HepG2 (cell line): ENCODE measurements at regions not wholly inside any gene's neighbourhood (a gene's known extent, or its start where the extent isn't known, plus 50 kb on each side); places are given as distances from the start of the nearest gene placed in this dataset.

Experiments used
- ARID2 ChIP-seq: sonication (generic); formaldehyde crosslinking; IDR thresholded peaks from 2 replicates; pipeline ENCODE4 v1.8.1; 2022; ENCODE audit warnings: mild to moderate bottlenecking, missing genetic modification reagents, borderline replicate concordance
- HNF1B ChIP-seq: sonication (generic); formaldehyde crosslinking; IDR thresholded peaks from 2 replicates; pipeline ENCODE4 v1.5.1; 2020; ENCODE audit warnings: mild to moderate bottlenecking, moderate library complexity, missing genetic modification reagents
- HOXA9 ChIP-seq: sonication (generic); formaldehyde crosslinking; IDR thresholded peaks from 2 replicates; pipeline ENCODE4 v1.8.1; 2022; ENCODE audit warnings: missing genetic modification reagents, mild to moderate bottlenecking, moderate library complexity, borderline replicate concordance
- MIER3 ChIP-seq: IDR thresholded peaks from 2 replicates; pipeline ENCODE4 v1.6.1; 2016; ENCODE audit warnings: missing compliant biosample characterization, borderline replicate concordance
- MXD3 ChIP-seq: IDR thresholded peaks from 2 replicates; pipeline ENCODE4 v1.6.1; 2016; ENCODE audit warnings: mild to moderate bottlenecking, missing biosample characterization, missing genetic modification reagents
- MYNN ChIP-seq: sonication (generic); formaldehyde crosslinking; IDR thresholded peaks from 2 replicates; pipeline ENCODE4 v1.4.0; 2020; ENCODE audit warnings: mild to moderate bottlenecking, low read depth, missing genetic modification reagents
- PRMT3 ChIP-seq: sonication (generic); formaldehyde crosslinking; IDR thresholded peaks from 2 replicates; pipeline ENCODE4 v1.8.1; 2022; ENCODE audit warnings: low read depth, mild to moderate bottlenecking, moderate library complexity, missing genetic modification reagents, borderline replicate concordance
- RBM22 ChIP-seq: fragments of 200-400 bp; formaldehyde crosslinking; optimal IDR thresholded peaks from 2 replicates; pipeline ENCODE3; 2017; ENCODE audit warnings: mild to moderate bottlenecking, low read length, moderate library complexity
- SALL1 ChIP-seq: sonication (generic); formaldehyde crosslinking; IDR thresholded peaks from 2 replicates; pipeline ENCODE4 v1.8.0; 2022; ENCODE audit warnings: mild to moderate bottlenecking, missing genetic modification reagents
- SNAI1 ChIP-seq: sonication (generic); formaldehyde crosslinking; IDR thresholded peaks from 2 replicates; pipeline ENCODE4 v1.5.0; 2020; ENCODE audit warnings: mild to moderate bottlenecking, missing genetic modification reagents, borderline replicate concordance
- ZFP91 ChIP-seq: sonication (generic); formaldehyde crosslinking; IDR thresholded peaks from 2 replicates; pipeline ENCODE4 v1.9.0; 2022; ENCODE audit warnings: missing genetic modification reagents, mild to moderate bottlenecking, borderline replicate concordance
- ZMYM4 ChIP-seq: sonication (generic); formaldehyde crosslinking; IDR thresholded peaks from 2 replicates; pipeline ENCODE4 v1.8.1; 2023; ENCODE audit warnings: mild to moderate bottlenecking, missing genetic modification reagents
- ZNF18 ChIP-seq: sonication (generic); formaldehyde crosslinking; IDR thresholded peaks from 2 replicates; pipeline ENCODE4 v1.8.0; 2022; ENCODE audit warnings: mild to moderate bottlenecking, missing genetic modification reagents; ENCODE audit not compliant: insufficient replicate concordance
- ZNF224 ChIP-seq: sonication (generic); formaldehyde crosslinking; IDR thresholded peaks from 2 replicates; pipeline ENCODE4 v1.5.0; 2020; ENCODE audit warnings: mild to moderate bottlenecking, missing genetic modification reagents
- ZNF460 ChIP-seq: sonication (generic); formaldehyde crosslinking; IDR thresholded peaks from 2 replicates; pipeline ENCODE4 v1.5.1; 2020; ENCODE audit warnings: missing genetic modification reagents, mild to moderate bottlenecking, borderline replicate concordance
- ZNF543 ChIP-seq: sonication (generic); formaldehyde crosslinking; IDR thresholded peaks from 2 replicates; pipeline ENCODE4 v1.4.0; 2020; ENCODE audit warnings: mild to moderate bottlenecking, missing genetic modification reagents
- ZNF609 ChIP-seq: sonication (generic); formaldehyde crosslinking; IDR thresholded peaks from 2 replicates; pipeline ENCODE4 v1.4.0; 2020; ENCODE audit warnings: mild to moderate bottlenecking, missing genetic modification reagents, borderline replicate concordance

- TF ChIP-seq HOXA9 (CRISPR knock-in tag) (peak; percentile 98), RBM22 (no peak), ZNF460 (CRISPR knock-in tag) (peak; percentile 36; the same call in 1 of the 2 replicates), MXD3 (CRISPR knock-in tag) (peak; percentile 98), SNAI1 (no peak; the same call in 1 of the 2 replicates), HNF1B (CRISPR knock-in tag) (peak; percentile 57; the same call in 1 of the 2 replicates), ZMYM4 (CRISPR knock-in tag) (0 out of 2 replicates have a peak, but pooled peaks have one; percentile 24), ZNF609 (CRISPR knock-in tag) (peak; percentile 56), ARID2 (CRISPR knock-in tag) (peak; percentile 95; the same call in 1 of the 2 replicates), ZNF18 (CRISPR knock-in tag) (peak; percentile 94), MYNN (CRISPR knock-in tag) (peak; percentile 96), SALL1 (peak; percentile 98), MIER3 (CRISPR knock-in tag) (peak; percentile 33; the same call in 1 of the 2 replicates), ZFP91 (CRISPR knock-in tag) (peak; percentile 70; the same call in 1 of the 2 replicates), ZNF224 (CRISPR knock-in tag) (peak; percentile 95), PRMT3 (peak; percentile 40; the same call in 1 of the 2 replicates), ZNF543 (peak; percentile 11; the same call in 1 of the 2 replicates)
These were observed 65.1 kb upstream of the HES1 start (continued) for GRCh38 chr3:194070634-194071409.
